Mammary epithelial cell (primary cell): ENCODE measurements at regions not wholly inside any gene's neighbourhood (a gene's known extent, or its start where the extent isn't known, plus 50 kb on each side); places are given as distances from the start of the nearest gene placed in this dataset.

Experiments used
- EZH2 ChIP-seq: IDR thresholded peaks from 2 replicates; pipeline ENCODE4 v1.6.1; 2012; ENCODE audit warnings: low read length, inconsistent platforms, borderline replicate concordance
- TF ChIP-seq, protein P1 (sequence below), 2 donors: IDR thresholded peaks in 1 of 2; conservative IDR thresholded peaks in 1 of 2; 2 replicates each; pipeline ENCODE4 v1.5.1; 2011 to 2012; ENCODE audit warnings: inconsistent platforms in 2 of 2, low read length in 2 of 2, mild to moderate bottlenecking in 2 of 2, control low read depth in 1 of 2, low read depth in 1 of 2; ENCODE audit not compliant: insufficient read depth in 1 of 2; ENCODE audit errors: extremely low read depth in 1 of 2

DNA sequence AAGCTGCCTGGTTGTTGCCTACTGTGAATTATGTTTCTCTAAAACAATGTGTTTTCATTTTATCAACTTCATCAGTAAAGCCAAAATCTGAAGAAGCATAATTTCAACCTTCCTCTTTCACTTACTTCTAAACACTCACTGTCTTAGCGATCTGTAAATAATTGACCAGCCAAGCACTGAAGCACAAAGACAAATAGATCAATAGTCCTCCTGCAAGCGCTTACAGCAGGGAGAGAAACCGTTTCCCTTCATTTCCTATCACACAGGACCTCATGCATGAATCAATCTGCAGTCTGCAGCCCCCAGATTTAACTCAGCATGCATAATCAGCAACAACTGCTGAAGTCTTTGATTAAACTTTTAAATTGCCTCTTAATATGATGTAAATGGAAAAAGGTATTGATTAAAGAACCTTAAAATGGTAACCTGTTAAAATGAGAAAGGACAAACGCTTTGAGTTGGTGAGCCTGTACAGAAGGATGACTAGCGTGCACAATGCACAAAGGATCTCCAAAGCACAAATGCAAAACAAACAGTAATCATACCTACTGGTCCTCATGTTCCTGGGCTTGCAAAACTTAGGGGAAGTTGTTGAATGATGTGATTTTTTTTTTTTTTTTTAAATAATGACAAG is 370.2 kb upstream of the ZNF385D start:
- TF ChIP-seq, protein P1, sequence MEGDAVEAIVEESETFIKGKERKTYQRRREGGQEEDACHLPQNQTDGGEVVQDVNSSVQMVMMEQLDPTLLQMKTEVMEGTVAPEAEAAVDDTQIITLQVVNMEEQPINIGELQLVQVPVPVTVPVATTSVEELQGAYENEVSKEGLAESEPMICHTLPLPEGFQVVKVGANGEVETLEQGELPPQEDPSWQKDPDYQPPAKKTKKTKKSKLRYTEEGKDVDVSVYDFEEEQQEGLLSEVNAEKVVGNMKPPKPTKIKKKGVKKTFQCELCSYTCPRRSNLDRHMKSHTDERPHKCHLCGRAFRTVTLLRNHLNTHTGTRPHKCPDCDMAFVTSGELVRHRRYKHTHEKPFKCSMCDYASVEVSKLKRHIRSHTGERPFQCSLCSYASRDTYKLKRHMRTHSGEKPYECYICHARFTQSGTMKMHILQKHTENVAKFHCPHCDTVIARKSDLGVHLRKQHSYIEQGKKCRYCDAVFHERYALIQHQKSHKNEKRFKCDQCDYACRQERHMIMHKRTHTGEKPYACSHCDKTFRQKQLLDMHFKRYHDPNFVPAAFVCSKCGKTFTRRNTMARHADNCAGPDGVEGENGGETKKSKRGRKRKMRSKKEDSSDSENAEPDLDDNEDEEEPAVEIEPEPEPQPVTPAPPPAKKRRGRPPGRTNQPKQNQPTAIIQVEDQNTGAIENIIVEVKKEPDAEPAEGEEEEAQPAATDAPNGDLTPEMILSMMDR (conservative IDR thresholded peaks at IDR 0.05 in 1 of 2, IDR thresholded peaks at IDR 0.05 in 1 of 2; ENCODE audit: extremely low read depth in 1 of 2, insufficient read depth in 1 of 2, low read depth in 1 of 2, low read length in 2 of 2) = no peak
- no peak for TF ChIP-seq EZH2
